ENCODE measurements at regions not wholly inside any gene's neighbourhood (a gene's known extent, or its start where the extent isn't known, plus 50 kb on each side); places are given as distances from the start of the nearest gene placed in this dataset.

DNA sequence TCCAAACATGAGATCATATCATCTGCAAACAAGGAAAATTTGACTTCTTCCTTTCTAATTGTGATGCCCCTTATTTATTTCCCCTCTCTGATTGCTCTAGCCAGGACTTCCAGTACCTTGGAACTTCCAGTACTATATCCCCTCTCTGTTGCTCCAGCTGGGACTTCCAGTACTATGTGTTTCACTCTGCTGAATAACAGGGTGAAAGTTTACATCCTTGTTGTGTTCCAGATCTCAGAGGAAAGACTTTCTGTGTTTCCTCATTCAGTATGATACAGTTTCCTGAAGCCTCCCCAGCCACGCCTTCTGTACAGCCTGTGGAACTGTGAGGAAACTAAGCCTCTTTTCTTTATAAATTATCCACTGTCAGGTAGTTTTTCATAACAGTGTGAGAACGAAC lies 381.3 kb upstream of the FAM47C start:
- DNase-seq (ENCODE audit: extremely low spot score): no peak
- no peak for TF ChIP-seq CTCF (IDR thresholded peaks at IDR 0.05; ENCODE audit: control extremely low read depth, extremely low read depth, low read depth, missing control alignments)
- ChIA-PET POLR2A (no interaction called here), CTCF (interaction anchor here (1.1 kb wide), 1 partner anchor 20 kb away, joined by 3 read pairs; no protein-coding TSS in a partner anchor)

DNA sequence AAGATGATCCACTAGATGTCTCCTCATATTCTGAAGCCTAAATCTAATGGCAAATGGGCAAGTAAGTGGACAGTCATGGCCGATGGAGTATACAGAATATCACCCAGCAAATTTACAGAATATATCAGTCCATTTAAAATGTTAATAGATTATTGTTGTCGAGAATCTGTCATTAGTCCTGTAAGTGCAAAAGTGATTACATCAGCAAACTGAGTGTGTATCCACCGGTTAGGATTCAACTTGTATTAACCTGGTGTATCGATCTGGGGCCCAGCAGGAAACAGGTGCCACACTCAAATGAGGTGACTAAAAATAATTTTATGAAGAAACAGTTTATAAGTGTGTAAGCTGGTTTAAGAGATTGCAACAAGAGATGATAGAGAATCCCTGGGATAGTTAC lies 367.9 kb upstream of the FAM47C start:
- DNase-seq (ENCODE audit: extremely low spot score): no peak
- ChIA-PET POLR2A (no interaction called here), CTCF (no interaction called here)
- TF ChIP-seq CTCF (IDR thresholded peaks at IDR 0.05; ENCODE audit: control extremely low read depth, extremely low read depth, low read depth, missing control alignments): no peak

- ChIA-PET CTCF (no interaction called here), POLR2A (no interaction called here)
- no peak for DNase-seq (ENCODE audit: extremely low spot score)
- TF ChIP-seq CTCF (IDR thresholded peaks at IDR 0.05; ENCODE audit: control extremely low read depth, extremely low read depth, low read depth, missing control alignments): no peak
Measured at GRCh38 chrX:36642052-36642451, 366.1 kb upstream of the FAM47C start.

DNA sequence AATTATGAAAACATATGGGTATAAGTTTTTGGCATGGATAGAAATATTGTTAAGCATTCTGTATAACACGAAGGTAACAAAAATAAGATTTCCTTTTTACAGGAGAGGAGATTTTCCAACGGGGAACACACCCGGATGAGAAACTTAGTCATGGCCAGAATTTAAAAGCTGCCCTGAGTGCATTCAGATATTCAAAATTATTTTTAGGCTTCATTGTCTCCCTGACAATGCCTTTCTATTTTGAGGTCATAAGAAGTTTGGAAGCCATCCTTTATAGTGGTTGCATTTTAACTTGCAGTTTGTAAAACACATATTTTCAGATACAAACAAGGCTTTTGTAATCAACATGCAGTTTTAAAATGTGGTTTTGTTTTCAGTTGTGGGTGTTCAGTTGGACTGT lies 357.5 kb upstream of the FAM47C start:
- TF ChIP-seq CTCF (IDR thresholded peaks at IDR 0.05; ENCODE audit: control extremely low read depth, extremely low read depth, low read depth, missing control alignments): no peak
- no peak for DNase-seq (ENCODE audit: extremely low spot score)
- POLR2A ChIA-PET: no interaction called here
- CTCF ChIA-PET: no interaction called here

- ChIA-PET CTCF (no interaction called here), POLR2A (no interaction called here)
- DNase-seq (ENCODE audit: extremely low spot score): no peak
- TF ChIP-seq CTCF (IDR thresholded peaks at IDR 0.05; ENCODE audit: control extremely low read depth, extremely low read depth, low read depth, missing control alignments): no peak
Measured at GRCh38 chrX:36683507-36683906, 324.7 kb upstream of the FAM47C start.

DNA sequence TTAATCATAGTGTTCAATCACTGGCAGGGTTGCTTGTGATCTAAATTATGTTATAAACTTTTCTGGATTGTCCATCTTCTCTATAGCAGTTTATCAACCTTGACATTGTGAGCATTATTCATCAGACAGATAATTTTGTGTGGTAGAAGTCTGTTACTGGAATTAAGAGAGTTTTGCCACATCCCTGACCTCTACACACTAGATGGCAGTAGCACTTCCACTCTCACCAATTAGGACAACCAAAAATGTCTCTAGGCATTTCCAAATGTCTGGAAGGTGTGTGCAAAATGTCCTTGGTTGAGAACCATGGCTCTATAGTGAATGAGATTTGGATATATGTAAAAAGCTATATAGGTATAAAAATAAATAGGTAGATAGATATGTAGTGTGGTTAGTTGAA lies 324.1 kb upstream of the FAM47C start:
- ChIA-PET POLR2A (no interaction called here), CTCF (no interaction called here)
- TF ChIP-seq CTCF (IDR thresholded peaks at IDR 0.05; ENCODE audit: control extremely low read depth, extremely low read depth, low read depth, missing control alignments): no peak
- DNase-seq (ENCODE audit: extremely low spot score): no peak

DNA sequence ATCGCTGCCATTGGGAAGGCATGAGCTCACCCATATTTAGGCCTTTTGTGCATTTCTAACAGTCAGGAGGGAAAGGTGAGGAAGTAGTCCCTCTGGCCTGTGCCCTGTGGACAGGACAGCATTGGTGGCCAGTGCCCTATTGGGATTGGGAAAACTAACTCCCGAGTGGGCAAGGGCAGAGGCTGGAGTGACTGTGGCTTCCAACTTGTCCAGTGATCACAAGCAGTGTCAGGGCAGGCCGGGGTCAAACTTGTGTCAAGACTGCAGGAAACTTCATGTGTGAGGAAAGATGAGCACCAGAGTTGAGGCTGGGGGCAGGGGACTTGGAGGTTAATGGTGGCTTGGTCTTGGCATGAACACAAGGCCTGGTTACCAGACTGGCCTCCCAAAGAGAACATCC lies 286.2 kb upstream of the FAM47C start:
- ChIA-PET CTCF (no interaction called here), POLR2A (no interaction called here)
- TF ChIP-seq CTCF (IDR thresholded peaks at IDR 0.05; ENCODE audit: control extremely low read depth, extremely low read depth, low read depth, missing control alignments): no peak
- no peak for DNase-seq (ENCODE audit: extremely low spot score)

All from GM10248 (cell line).